ENCODE measurements at regions not wholly inside any gene's neighbourhood (a gene's known extent, or its start where the extent isn't known, plus 50 kb on each side); places are given as distances from the start of the nearest gene placed in this dataset.

DNA sequence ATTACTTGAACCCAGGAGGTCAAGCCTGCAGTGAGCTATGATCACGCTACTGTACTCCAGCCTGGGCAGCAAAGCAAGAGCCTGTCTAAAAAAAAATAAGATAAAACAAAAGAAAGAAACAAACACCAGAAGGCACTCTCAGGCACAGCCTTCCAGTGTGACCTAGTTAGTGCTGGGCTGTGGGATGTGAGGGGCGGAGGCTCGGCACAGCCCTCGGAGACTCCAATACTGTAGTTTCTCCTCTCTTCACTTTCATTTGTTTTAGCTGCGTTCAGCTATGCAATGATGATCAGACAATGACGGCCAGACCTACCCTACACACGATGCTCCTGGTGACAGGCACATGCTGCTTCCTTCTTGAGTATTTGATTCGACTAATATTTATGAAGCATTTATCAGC, 127.7 kb downstream of the SOCS6 start:
- no peak for DNase-seq (ENCODE audit: low read depth)
- no peak overlapping the region for H3K4me3 ChIP-seq (ENCODE audit: control insufficient read depth, low read depth, low read length)
- TF ChIP-seq CTCF (conservative IDR thresholded peaks at IDR 0.05; ENCODE audit: control insufficient read depth, insufficient read depth, low read depth, low read length), result no peak

- TF ChIP-seq CTCF (conservative IDR thresholded peaks at IDR 0.05; ENCODE audit: control insufficient read depth, insufficient read depth, low read depth, low read length), result no peak
- no peak overlapping the region for H3K4me3 ChIP-seq (ENCODE audit: control insufficient read depth, low read depth, low read length)
Measured at GRCh38 chr18:70415823-70416488, 127.1 kb downstream of the SOCS6 start.

GRCh38 chr18:70414315-70414900, 125.6 kb downstream of the SOCS6 start:
- no peak for DNase-seq (ENCODE audit: low read depth)
- TF ChIP-seq CTCF (conservative IDR thresholded peaks at IDR 0.05; ENCODE audit: control insufficient read depth, insufficient read depth, low read depth, low read length), result no peak
- no peak overlapping the region for H3K4me3 ChIP-seq (ENCODE audit: control insufficient read depth, low read depth, low read length)

More at GRCh38 chr18:70415823-70416488, 127.1 kb downstream of the SOCS6 start:
- peak; percentile 55 for DNase-seq (ENCODE audit: low read depth)

GRCh38 chr18:70413455-70413854, 124.6 kb downstream of the SOCS6 start:
- H3K4me3 ChIP-seq (ENCODE audit: control insufficient read depth, low read depth, low read length), result no peak overlapping the region
- TF ChIP-seq CTCF (conservative IDR thresholded peaks at IDR 0.05; ENCODE audit: control insufficient read depth, insufficient read depth, low read depth, low read length), result no peak
- DNase-seq (ENCODE audit: low read depth), result no peak

- no peak for DNase-seq (ENCODE audit: low read depth)
- H3K4me3 ChIP-seq (ENCODE audit: control insufficient read depth, low read depth, low read length), result no peak overlapping the region
- TF ChIP-seq CTCF (conservative IDR thresholded peaks at IDR 0.05; ENCODE audit: control insufficient read depth, insufficient read depth, low read depth, low read length), result no peak
Measured at GRCh38 chr18:70411876-70412435, 123.1 kb downstream of the SOCS6 start.

DNA sequence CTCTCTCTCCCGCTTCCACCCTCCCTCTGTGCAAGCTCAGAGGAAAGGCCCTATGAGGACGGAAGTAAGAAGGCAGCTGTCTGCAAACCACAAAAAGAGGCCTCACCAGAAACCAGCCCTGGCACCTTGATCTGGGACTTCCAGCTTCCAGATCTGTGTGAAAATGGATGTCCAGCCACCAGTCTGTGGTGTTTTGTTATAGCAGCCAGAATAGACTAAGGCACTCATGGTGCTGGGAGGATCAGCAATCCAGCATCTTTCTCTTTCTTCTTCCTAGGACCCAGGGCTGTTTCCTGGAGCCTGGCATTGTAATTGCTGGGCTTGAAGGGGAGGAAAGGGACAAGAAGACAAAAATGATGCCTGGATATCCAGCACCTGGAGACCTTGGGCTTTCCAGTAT, 122.5 kb downstream of the SOCS6 start:
- no peak for DNase-seq (ENCODE audit: low read depth)
- TF ChIP-seq CTCF (conservative IDR thresholded peaks at IDR 0.05; ENCODE audit: control insufficient read depth, insufficient read depth, low read depth, low read length), result no peak
- no peak overlapping the region for H3K4me3 ChIP-seq (ENCODE audit: control insufficient read depth, low read depth, low read length)
